ENCODE measurements at regions not wholly inside any gene's neighbourhood (a gene's known extent, or its start where the extent isn't known, plus 50 kb on each side); places are given as distances from the start of the nearest gene placed in this dataset.
"Not testable (repeated sequence)": the region's sequence is repeated elsewhere in the genome, so short reads cannot be mapped to it uniquely, and the experiment has no call there.

- H2AFZ ChIP-seq (ENCODE audit: low read depth, low read length) = no peak overlapping the region
- no peaks in the 10 kb centered on the region for H3K79me2 ChIP-seq (ENCODE audit: low read length)
- H3K9me3 ChIP-seq (ENCODE audit: insufficient read depth, low read length) = no peaks in the 10 kb centered on the region
Observed at GRCh38 chr2:59339837-59340207, 1098.7 kb upstream of the FANCL start.

GRCh38 chr2:59339121-59339836 is 1098.2 kb upstream of the FANCL start:
- Histone ChIP-seq H3K36me3 (replicated peaks; ENCODE audit: low read depth, low read length) (no peaks in the 10 kb centered on the region), H3K27me3 (ENCODE audit: low read depth, low read length) (no peaks in the 10 kb centered on the region), H3K27ac (ENCODE audit: low read length) (no peak overlapping the region), H3K9me3 (ENCODE audit: insufficient read depth, low read length) (no peaks in the 10 kb centered on the region), H3K4me1 (ENCODE audit: low read length) (no peaks in the 10 kb centered on the region), H3K9ac (ENCODE audit: low read length) (no peak overlapping the region), H3K4me2 (ENCODE audit: low read length) (no peak overlapping the region), H3K79me2 (ENCODE audit: low read length) (no peaks in the 10 kb centered on the region), H3K4me3 (ENCODE audit: low read length) (no peak overlapping the region), H2AFZ (ENCODE audit: low read depth, low read length) (no peak overlapping the region), H4K20me1 (ENCODE audit: insufficient read depth, low read length) (no peaks in the 10 kb centered on the region)
- TF ChIP-seq CTCF (IDR thresholded peaks at IDR 0.05; ENCODE audit: low read depth, low read length) = no peak
- TF ChIP-seq EZH2phosphoT487 (IDR thresholded peaks at IDR 0.05; ENCODE audit: low read depth) = no peak

More at GRCh38 chr2:59339837-59340207, 1098.7 kb upstream of the FANCL start:
- Histone ChIP-seq H3K4me3 (ENCODE audit: low read length) (no peak overlapping the region), H4K20me1 (ENCODE audit: insufficient read depth, low read length) (no peaks in the 10 kb centered on the region), H3K4me1 (ENCODE audit: low read length) (no peaks in the 10 kb centered on the region), H3K9ac (ENCODE audit: low read length) (no peak overlapping the region), H3K27ac (ENCODE audit: low read length) (no peak overlapping the region), H3K27me3 (ENCODE audit: low read depth, low read length) (no peaks in the 10 kb centered on the region), H3K36me3 (replicated peaks; ENCODE audit: low read depth, low read length) (no peaks in the 10 kb centered on the region), H3K4me2 (ENCODE audit: low read length) (no peak overlapping the region)
- TF ChIP-seq EZH2phosphoT487 (IDR thresholded peaks at IDR 0.05; ENCODE audit: low read depth) (no peak), CTCF (IDR thresholded peaks at IDR 0.05; ENCODE audit: low read depth, low read length) (no peak)

GRCh38 chr2:59333007-59333406 is 1091.9 kb upstream of the FANCL start:
- TF ChIP-seq EZH2phosphoT487 (IDR thresholded peaks at IDR 0.05; ENCODE audit: low read depth) (no peak), CTCF (IDR thresholded peaks at IDR 0.05; ENCODE audit: low read depth, low read length) (no peak)
- Histone ChIP-seq H3K27ac (ENCODE audit: low read length) (no peak overlapping the region), H3K9me3 (ENCODE audit: insufficient read depth, low read length) (no peaks in the 10 kb centered on the region), H3K4me1 (ENCODE audit: low read length) (no peaks in the 10 kb centered on the region), H3K27me3 (ENCODE audit: low read depth, low read length) (no peaks in the 10 kb centered on the region), H2AFZ (ENCODE audit: low read depth, low read length) (no peak overlapping the region), H3K4me3 (ENCODE audit: low read length) (no peak overlapping the region), H4K20me1 (ENCODE audit: insufficient read depth, low read length) (no peaks in the 10 kb centered on the region), H3K4me2 (ENCODE audit: low read length) (no peak overlapping the region), H3K79me2 (ENCODE audit: low read length) (no peaks in the 10 kb centered on the region), H3K9ac (ENCODE audit: low read length) (no peak overlapping the region), H3K36me3 (replicated peaks; ENCODE audit: low read depth, low read length) (no peaks in the 10 kb centered on the region)

GRCh38 chr2:59326581-59327365 is 1085.6 kb upstream of the FANCL start:
- not testable (repeated sequence) for H3K9ac ChIP-seq (ENCODE audit: low read length); H3K9me3 ChIP-seq (ENCODE audit: insufficient read depth, low read length); H3K79me2 ChIP-seq (ENCODE audit: low read length); H3K27ac ChIP-seq (ENCODE audit: low read length); H3K4me1 ChIP-seq (ENCODE audit: low read length); H3K27me3 ChIP-seq (ENCODE audit: low read depth, low read length); H3K4me3 ChIP-seq (ENCODE audit: low read length); H2AFZ ChIP-seq (ENCODE audit: low read depth, low read length); H4K20me1 ChIP-seq (ENCODE audit: insufficient read depth, low read length); H3K36me3 ChIP-seq (replicated peaks; ENCODE audit: low read depth, low read length); H3K4me2 ChIP-seq (ENCODE audit: low read length)

Measured in OCI-LY3 (cell line).